ENCODE measurements at regions not wholly inside any gene's neighbourhood (a gene's known extent, or its start where the extent isn't known, plus 50 kb on each side); places are given as distances from the start of the nearest gene placed in this dataset.

DNA sequence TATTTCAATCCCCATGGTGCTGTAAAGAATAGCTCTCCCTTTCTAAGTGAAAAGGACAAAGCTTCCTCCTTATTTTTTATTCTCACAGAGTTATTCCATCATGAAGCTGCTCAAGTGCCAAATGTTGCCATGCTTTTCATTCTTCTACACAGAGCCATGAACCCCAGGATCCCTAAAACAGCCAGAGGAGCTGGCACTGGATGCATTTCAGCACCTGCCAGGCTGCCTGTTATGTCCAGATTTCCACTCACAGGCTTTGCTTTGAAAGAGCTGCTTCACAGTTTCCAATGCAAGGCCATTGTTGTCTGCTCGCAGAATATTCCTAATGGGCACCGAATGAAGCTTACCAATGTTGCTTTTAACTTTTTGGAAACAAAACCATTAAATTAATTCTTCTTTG is 256.2 kb upstream of the NPSR1 start:
- DNase-seq (no peak), ATAC-seq (no peak)
- Histone ChIP-seq H3K79me2 (ENCODE audit: low read length) (no peaks in the 10 kb centered on the region), H3K27me3 (ENCODE audit: low read length) (peaks cover 3% of the 10 kb centered on the region; the same call in 1 of the 2 replicates), H3K9ac (ENCODE audit: low read length) (no peak overlapping the region), H3K27ac (ENCODE audit: low read length) (no peak overlapping the region), H3K9me3 (ENCODE audit: low read length) (no peaks in the 10 kb centered on the region), H3K36me3 (ENCODE audit: low read depth, low read length) (no peaks in the 10 kb centered on the region), H2AFZ (ENCODE audit: low read length) (no peak overlapping the region), H3K4me1 (ENCODE audit: insufficient read depth, low read length) (no peaks in the 10 kb centered on the region), H3K4me3 (ENCODE audit: low read length) (no peak overlapping the region), H3K4me2 (ENCODE audit: low read length) (no peak overlapping the region), H3F3A (ENCODE audit: low read length, unreplicated experiment) (no peaks in the 10 kb centered on the region), H4K20me1 (ENCODE audit: low read length) (no peaks in the 10 kb centered on the region), H3K9me2 (replicated peaks; ENCODE audit: low read length) (no peaks in the 10 kb centered on the region)
- intact Hi-C loops (cut with micrococcal nuclease) = no loop called here
- TF ChIP-seq EZH2phosphoT487 (IDR thresholded peaks at IDR 0.05; ENCODE audit: borderline replicate concordance, low read length) (no peak), EZH2 (IDR thresholded peaks at IDR 0.05; ENCODE audit: low read length, unreplicated experiment) (no peak)
- TF ChIP-seq, protein P1, sequence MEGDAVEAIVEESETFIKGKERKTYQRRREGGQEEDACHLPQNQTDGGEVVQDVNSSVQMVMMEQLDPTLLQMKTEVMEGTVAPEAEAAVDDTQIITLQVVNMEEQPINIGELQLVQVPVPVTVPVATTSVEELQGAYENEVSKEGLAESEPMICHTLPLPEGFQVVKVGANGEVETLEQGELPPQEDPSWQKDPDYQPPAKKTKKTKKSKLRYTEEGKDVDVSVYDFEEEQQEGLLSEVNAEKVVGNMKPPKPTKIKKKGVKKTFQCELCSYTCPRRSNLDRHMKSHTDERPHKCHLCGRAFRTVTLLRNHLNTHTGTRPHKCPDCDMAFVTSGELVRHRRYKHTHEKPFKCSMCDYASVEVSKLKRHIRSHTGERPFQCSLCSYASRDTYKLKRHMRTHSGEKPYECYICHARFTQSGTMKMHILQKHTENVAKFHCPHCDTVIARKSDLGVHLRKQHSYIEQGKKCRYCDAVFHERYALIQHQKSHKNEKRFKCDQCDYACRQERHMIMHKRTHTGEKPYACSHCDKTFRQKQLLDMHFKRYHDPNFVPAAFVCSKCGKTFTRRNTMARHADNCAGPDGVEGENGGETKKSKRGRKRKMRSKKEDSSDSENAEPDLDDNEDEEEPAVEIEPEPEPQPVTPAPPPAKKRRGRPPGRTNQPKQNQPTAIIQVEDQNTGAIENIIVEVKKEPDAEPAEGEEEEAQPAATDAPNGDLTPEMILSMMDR (conservative IDR thresholded peaks at IDR 0.05; ENCODE audit: low read depth, low read length) = no peak
- no TSS peak for BruUV-seq (replicated peaks)
- ChIA-PET POLR2A (ENCODE audit: unreplicated experiment) (no interaction called here), CTCF (no interaction called here)

DNA sequence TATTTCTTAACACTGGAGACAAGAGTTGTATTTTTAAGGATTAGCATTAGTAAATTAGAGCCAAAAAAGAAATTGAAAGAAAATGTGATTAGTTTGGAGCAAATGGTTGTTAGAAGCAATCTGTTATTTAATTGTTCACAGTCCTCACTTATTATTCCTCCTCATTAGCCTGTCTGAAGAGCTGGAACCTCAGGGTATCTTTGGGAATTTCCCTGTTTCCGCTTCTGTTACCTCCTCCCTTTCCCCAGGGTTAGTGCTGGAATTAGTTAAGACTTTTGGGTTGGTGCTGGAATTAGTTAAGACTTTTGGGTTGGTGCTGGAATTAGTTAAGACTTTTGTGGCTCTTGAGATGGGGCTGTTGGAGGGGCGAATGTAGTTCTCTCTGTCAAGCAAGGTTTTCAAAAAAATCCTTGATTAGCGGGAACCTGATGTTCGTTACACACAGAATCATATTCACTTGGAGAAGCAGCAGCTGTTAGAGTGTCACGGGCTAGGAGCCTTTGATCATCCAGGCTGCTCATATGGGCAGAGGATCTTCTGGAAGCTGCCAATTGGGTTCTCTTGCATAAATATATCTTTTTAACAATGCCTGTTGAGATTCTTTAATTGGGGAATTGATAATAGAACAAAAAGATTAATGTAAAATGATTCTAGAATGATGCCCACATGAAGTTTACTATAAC is 251.0 kb upstream of the NPSR1 start:
- Histone ChIP-seq H3K36me3 (ENCODE audit: low read depth, low read length) (no peaks in the 10 kb centered on the region), H2AFZ (ENCODE audit: low read length) (no peak overlapping the region), H3K4me2 (ENCODE audit: low read length) (no peak overlapping the region), H3K9ac (ENCODE audit: low read length) (no peak overlapping the region), H3K79me2 (ENCODE audit: low read length) (no peaks in the 10 kb centered on the region), H3K27me3 (ENCODE audit: low read length) (peaks cover 8% of the 10 kb centered on the region; the same call in 1 of the 2 replicates), H3K27ac (ENCODE audit: low read length) (no peak overlapping the region), H3K9me2 (replicated peaks; ENCODE audit: low read length) (no peaks in the 10 kb centered on the region), H3K9me3 (ENCODE audit: low read length) (no peaks in the 10 kb centered on the region), H3K4me3 (ENCODE audit: low read length) (no peak overlapping the region), H3F3A (ENCODE audit: low read length, unreplicated experiment) (no peaks in the 10 kb centered on the region), H3K4me1 (ENCODE audit: insufficient read depth, low read length) (no peaks in the 10 kb centered on the region), H4K20me1 (ENCODE audit: low read length) (no peaks in the 10 kb centered on the region)
- BruUV-seq (replicated peaks) = no TSS peak
- TF ChIP-seq, protein P1 (conservative IDR thresholded peaks at IDR 0.05; ENCODE audit: low read depth, low read length) = no peak
- no peak for TF ChIP-seq EZH2phosphoT487 (IDR thresholded peaks at IDR 0.05; ENCODE audit: borderline replicate concordance, low read length)
- no peak for TF ChIP-seq EZH2 (IDR thresholded peaks at IDR 0.05; ENCODE audit: low read length, unreplicated experiment)
- no peak for ATAC-seq
- CTCF ChIA-PET = no interaction called here
- POLR2A ChIA-PET (ENCODE audit: unreplicated experiment) = no interaction called here
- intact Hi-C loops (cut with micrococcal nuclease) = no loop called here
- no peak for DNase-seq

- H4K20me1 ChIP-seq (ENCODE audit: low read length) = no peaks in the 10 kb centered on the region
Measured at GRCh38 chr7:34407586-34407985, 250.4 kb upstream of the NPSR1 start.

More at GRCh38 chr7:34407586-34407985, 250.4 kb upstream of the NPSR1 start:
- no peak overlapping the region for H3K27ac ChIP-seq (ENCODE audit: low read length)
- no peak overlapping the region for H3K9ac ChIP-seq (ENCODE audit: low read length)
- no peak for ATAC-seq
- POLR2A ChIA-PET (ENCODE audit: unreplicated experiment) = no interaction called here
- no peaks in the 10 kb centered on the region for H3K36me3 ChIP-seq (ENCODE audit: low read depth, low read length)
- CTCF ChIA-PET = no interaction called here
- no peak overlapping the region for H3K4me3 ChIP-seq (ENCODE audit: low read length)
- H3K9me3 ChIP-seq (ENCODE audit: low read length) = no peaks in the 10 kb centered on the region
- peaks cover 8% of the 10 kb centered on the region; the same call in 1 of the 2 replicates for H3K27me3 ChIP-seq (ENCODE audit: low read length)
- no peak overlapping the region for H2AFZ ChIP-seq (ENCODE audit: low read length)
- no TSS peak for BruUV-seq (replicated peaks)
- no peak for DNase-seq
- intact Hi-C loops (cut with micrococcal nuclease) = no loop called here
- H3F3A ChIP-seq (ENCODE audit: low read length, unreplicated experiment) = no peaks in the 10 kb centered on the region
- H3K4me1 ChIP-seq (ENCODE audit: insufficient read depth, low read length) = no peaks in the 10 kb centered on the region
- TF ChIP-seq EZH2phosphoT487 (IDR thresholded peaks at IDR 0.05; ENCODE audit: borderline replicate concordance, low read length) (no peak), EZH2 (IDR thresholded peaks at IDR 0.05; ENCODE audit: low read length, unreplicated experiment) (no peak)
- TF ChIP-seq, protein P1 (conservative IDR thresholded peaks at IDR 0.05; ENCODE audit: low read depth, low read length) = no peak
- H3K79me2 ChIP-seq (ENCODE audit: low read length) = no peaks in the 10 kb centered on the region
- no peak overlapping the region for H3K4me2 ChIP-seq (ENCODE audit: low read length)
- no peaks in the 10 kb centered on the region for H3K9me2 ChIP-seq (replicated peaks; ENCODE audit: low read length)

Data from PC-3 (cell line).